AG04450 (cell line): ENCODE measurements at regions not wholly inside any gene's neighbourhood (a gene's known extent, or its start where the extent isn't known, plus 50 kb on each side); places are given as distances from the start of the nearest gene placed in this dataset.

Experiments
- CTCF ChIA-PET: fragments of 300-600, 350-600 bp; formaldehyde crosslinking; extraction: SDS; loops from one replicate; lab custom pipeline; 2022; ENCODE audit warnings: antibody characterized with exemption, inconsistent platforms; lab: Charles Lee
- POLR2A ChIA-PET: fragments of 350-600 bp; formaldehyde crosslinking; extraction: SDS; loops from one replicate; lab custom pipeline; 2021; ENCODE audit warnings: antibody characterized with exemption, inconsistent platforms; lab: Yijun Ruan, JAX
- DNase-seq: peaks from one replicate; pipeline ENCODE4 v3.0.0-alpha.2; 2011; ENCODE audit warnings: low read depth, low spot score
- H3K27ac ChIP-seq: one replicate; pipeline ENCODE4 v1.5.1; 2012; ENCODE audit warnings: low read depth, low read length, control low read depth
- H3K27me3 ChIP-seq: one replicate; pipeline ENCODE4 v1.6.0; 2012; ENCODE audit warnings: low read length; ENCODE audit not compliant: control insufficient read depth, insufficient read depth
- H3K4me3 ChIP-seq: 2 replicates; pipeline ENCODE4 v1.5.1; 2011; ENCODE audit warnings: mild to moderate bottlenecking, low read depth, low read length, control low read depth
- H3K9me3 ChIP-seq: 2 replicates; pipeline ENCODE4 v1.5.1; 2012; ENCODE audit warnings: low read length; ENCODE audit not compliant: control insufficient read depth, insufficient read depth
- CTCF ChIP-seq: IDR thresholded peaks from 2 replicates; pipeline ENCODE4 v1.5.1; 2011; ENCODE audit warnings: low read depth, low read length, control low read depth, inconsistent platforms

- CTCF ChIA-PET, result no interaction called here
Measured at GRCh38 chr9:2281031-2281802, 266.1 kb downstream of the SMARCA2 start.

GRCh38 chr9:2281803-2282185 is 266.6 kb downstream of the SMARCA2 start:
- Histone ChIP-seq H3K9me3 (no peaks in the 10 kb centered on the region), H3K4me3 (no peak overlapping the region), H3K27me3 (no peaks in the 10 kb centered on the region), H3K27ac (no peak overlapping the region)
- TF ChIP-seq CTCF, result no peak
- ChIA-PET POLR2A (no interaction called here), CTCF (no interaction called here)
- DNase-seq, result no peak

More at GRCh38 chr9:2281031-2281802, 266.1 kb downstream of the SMARCA2 start:
- no peak overlapping the region for H3K27ac ChIP-seq
- no peak for TF ChIP-seq CTCF
- H3K9me3 ChIP-seq, result no peaks in the 10 kb centered on the region
- H3K4me3 ChIP-seq, result no peak overlapping the region
- POLR2A ChIA-PET, result no interaction called here
- H3K27me3 ChIP-seq, result no peaks in the 10 kb centered on the region
- no peak for DNase-seq

GRCh38 chr9:2284770-2285169 is 269.6 kb downstream of the SMARCA2 start:
- CTCF ChIA-PET, result no interaction called here

GRCh38 chr9:2285416-2286332 is 270.5 kb downstream of the SMARCA2 start:
- no peak overlapping the region for H3K4me3 ChIP-seq
- DNase-seq, result no peak
- no peak for TF ChIP-seq CTCF
- CTCF ChIA-PET, result no interaction called here
- H3K9me3 ChIP-seq, result no peaks in the 10 kb centered on the region
- no peak overlapping the region for H3K27ac ChIP-seq
- peaks cover 4% of the 10 kb centered on the region for H3K27me3 ChIP-seq
- POLR2A ChIA-PET, result no interaction called here

More at GRCh38 chr9:2284770-2285169, 269.6 kb downstream of the SMARCA2 start:
- H3K4me3 ChIP-seq, result no peak overlapping the region
- no peaks in the 10 kb centered on the region for H3K9me3 ChIP-seq
- POLR2A ChIA-PET, result no interaction called here
- no peak for DNase-seq
- no peak overlapping the region for H3K27ac ChIP-seq
- peaks cover 4% of the 10 kb centered on the region for H3K27me3 ChIP-seq
- no peak for TF ChIP-seq CTCF

GRCh38 chr9:2286333-2286705 is 271.2 kb downstream of the SMARCA2 start:
- ChIA-PET POLR2A (no interaction called here), CTCF (no interaction called here)
- TF ChIP-seq CTCF, result no peak

More at GRCh38 chr9:2286333-2286705, 271.2 kb downstream of the SMARCA2 start:
- Histone ChIP-seq H3K4me3 (no peak overlapping the region), H3K27ac (no peak overlapping the region), H3K27me3 (peaks cover 4% of the 10 kb centered on the region), H3K9me3 (no peaks in the 10 kb centered on the region)
- DNase-seq, result no peak
